Endothelial cell of umbilical vein (primary cell): ENCODE measurements at regions not wholly inside any gene's neighbourhood (a gene's known extent, or its start where the extent isn't known, plus 50 kb on each side); places are given as distances from the start of the nearest gene placed in this dataset.

ENCODE experiments used
- BruUV-seq: library from RNA; stranded (reverse); fragments of 400-500 nt; replicated peaks from 2 replicates; lab custom pipeline; 2021; lab: Mats Ljungman, UMichigan
- CTCF ChIA-PET: fragments of 300-600, 350-600 bp; sonication (Branson Sonifier 250); formaldehyde crosslinking; loops from one replicate; lab custom pipeline; 2021; ENCODE audit warnings: antibody characterized with exemption, inconsistent platforms; lab: Charles Lee
- POLR2A ChIA-PET: fragments of 300-600, 350-600 bp; sonication (Branson Sonifier 250); formaldehyde crosslinking; loops from one replicate; lab custom pipeline; 2021; ENCODE audit warnings: antibody characterized with exemption, inconsistent platforms; lab: Charles Lee
- DNase-seq: peaks from one replicate; pipeline ENCODE4 v3.0.0-alpha.2; 2011; ENCODE audit warnings: low read depth, low spot score
- FAIRE-seq: peaks from 2 replicates; lab custom pipeline; 2011; peaks lifted over from hg19 to GRCh38; lab: Jason Lieb, UNC
- H2AFZ ChIP-seq: 2 replicates; pipeline ENCODE4 v1.6.0; 2012; ENCODE audit warnings: low read depth, low read length, control low read depth, inconsistent platforms
- H3K27ac ChIP-seq: 2 replicates; pipeline ENCODE4 v1.5.1; 2011; ENCODE audit warnings: low read depth, mild to moderate bottlenecking, control low read depth, low read length, moderate library complexity; ENCODE audit not compliant: insufficient read depth
- H3K27me3 ChIP-seq, 2 experiments: 2 replicates each; pipeline versions ENCODE4 v1.6.0 to v1.6.1; 2011; ENCODE audit warnings: low read length in 2 of 2, mixed read lengths in 1 of 2; ENCODE audit not compliant: control insufficient read depth in 2 of 2, insufficient read depth in 2 of 2
- H3K36me3 ChIP-seq, 2 experiments: 2 replicates in 1 of 2; 3 replicates in 1 of 2; pipeline ENCODE4 v1.5.1; 2011; ENCODE audit warnings: low read length in 2 of 2, mild to moderate bottlenecking in 1 of 2, moderate library complexity in 1 of 2; ENCODE audit not compliant: control insufficient read depth in 2 of 2, insufficient read depth in 2 of 2; ENCODE audit errors: extremely low read depth in 1 of 2
- H3K4me1 ChIP-seq: 3 replicates; pipeline ENCODE4 v1.5.1; 2011; ENCODE audit warnings: mild to moderate bottlenecking, low read length; ENCODE audit not compliant: control insufficient read depth, insufficient read depth; ENCODE audit errors: extremely low read depth
- H3K4me2 ChIP-seq: 2 replicates; pipeline ENCODE4 v1.6.1; 2011; ENCODE audit warnings: low read length, control low read depth, mixed read lengths; ENCODE audit not compliant: insufficient read depth
- H3K4me3 ChIP-seq, 3 experiments: fragments of 200-600 bp in 1 of 3; sonication (generic), shearing (Covaris generic) in 1 of 3; replicated peaks in 1 of 3; 2 replicates each; pipeline ENCODE4 v1.5.1; 2011 to 2016; ENCODE audit warnings: control low read depth in 3 of 3, low read length in 3 of 3, mild to moderate bottlenecking in 2 of 3, inconsistent platforms in 1 of 3, low read depth in 1 of 3, moderate library complexity in 1 of 3; ENCODE audit not compliant: insufficient read depth in 1 of 3
- H3K79me2 ChIP-seq: 2 replicates; pipeline ENCODE4 v1.6.0; 2012; ENCODE audit warnings: low read length, inconsistent platforms; ENCODE audit not compliant: control insufficient read depth, insufficient read depth
- H3K9ac ChIP-seq: replicated peaks from 2 replicates; pipeline ENCODE3; 2011; ENCODE audit warnings: low read length, control low read depth; ENCODE audit not compliant: insufficient read depth; ENCODE audit errors: extremely low read depth
- H3K9me1 ChIP-seq: replicated peaks from 3 replicates; pipeline ENCODE4 v1.6.0; 2011; ENCODE audit warnings: mild to moderate bottlenecking, low read length; ENCODE audit not compliant: control insufficient read depth, insufficient read depth; ENCODE audit errors: extremely low read depth
- H3K9me3 ChIP-seq: replicated peaks from 2 replicates; pipeline ENCODE4 v1.5.1; 2012; ENCODE audit warnings: low read length, inconsistent platforms; ENCODE audit not compliant: control insufficient read depth, insufficient read depth
- H4K20me1 ChIP-seq: replicated peaks from 2 replicates; pipeline ENCODE3; 2011; ENCODE audit warnings: mild to moderate bottlenecking, low read length; ENCODE audit not compliant: control insufficient read depth, insufficient read depth; ENCODE audit errors: extremely low read depth
- CTCF ChIP-seq, 2 donors: IDR thresholded peaks; 1 replicate in 1 of 2; 2 replicates in 1 of 2; pipeline ENCODE4 v1.5.1; 2011; ENCODE audit warnings: low read length in 2 of 2, mild to moderate bottlenecking in 2 of 2, moderate library complexity in 2 of 2, control low read depth in 1 of 2, inconsistent platforms in 1 of 2, low read depth in 1 of 2; ENCODE audit not compliant: insufficient read depth in 1 of 2; ENCODE audit errors: extremely low read depth in 1 of 2
- EZH2 ChIP-seq: IDR thresholded peaks from 2 replicates; pipeline ENCODE4 v1.6.1; 2012; ENCODE audit warnings: borderline replicate concordance, low read depth, mild to moderate bottlenecking, moderate library complexity, low read length, inconsistent platforms; ENCODE audit not compliant: severe bottlenecking
- FOS ChIP-seq: IDR thresholded peaks from 2 replicates; pipeline ENCODE4 v1.6.1; 2011; ENCODE audit warnings: mild to moderate bottlenecking, low read length, moderate library complexity, borderline replicate concordance; ENCODE audit not compliant: insufficient read depth
- GATA2 ChIP-seq: IDR thresholded peaks from 2 replicates; pipeline ENCODE4 v1.7.0; 2011; ENCODE audit warnings: low read depth, mild to moderate bottlenecking, moderate library complexity, mixed read lengths, low read length; ENCODE audit not compliant: insufficient read length, insufficient read depth
- JUN ChIP-seq: IDR thresholded peaks from 2 replicates; pipeline ENCODE4 v1.6.1; 2011; ENCODE audit warnings: borderline replicate concordance, low read depth; ENCODE audit not compliant: insufficient read length, insufficient read depth
- MAX ChIP-seq: IDR thresholded peaks from 2 replicates; pipeline ENCODE4 v1.6.1; 2011; ENCODE audit not compliant: insufficient read depth, insufficient read length
- MYC ChIP-seq: IDR thresholded peaks from one replicate; pipeline ENCODE4 v1.6.1; 2011; ENCODE audit warnings: mild to moderate bottlenecking, low read depth, low read length
- POLR2A ChIP-seq: IDR thresholded peaks from 2 replicates; pipeline ENCODE4 v1.6.1; 2012; ENCODE audit warnings: low read depth, mild to moderate bottlenecking, control low read depth, low read length
- POLR2AphosphoS5 ChIP-seq: IDR thresholded peaks from 2 replicates; pipeline ENCODE4 v1.6.1; 2012; ENCODE audit warnings: low read depth, mild to moderate bottlenecking, control low read depth, low read length, moderate library complexity; ENCODE audit not compliant: insufficient read depth
- dilution Hi-C: fragments of 300-500 bp; cut with MboI; formaldehyde crosslinking; loops from one replicate; pipeline ENCODE4 v1.15.0; 2019; ENCODE audit warnings: low sequenced_read_pairs; ENCODE audit not compliant: extremely low pct_ligation_motif_present
- intact Hi-C: fragments of 100-400 bp; cut with micrococcal nuclease; formaldehyde crosslinking; loops from one replicate; pipeline ENCODE4 v1.10.0; 2022

- H3K9ac ChIP-seq, result no peak overlapping the region
- no peaks in the 10 kb centered on the region for H3K9me1 ChIP-seq
- no peaks in the 10 kb centered on the region for H3K36me3 ChIP-seq
- dilution Hi-C loops, result no loop called here
- H3K27ac ChIP-seq, result no peak overlapping the region
- DNase-seq (no peak), FAIRE-seq (no peak)
- H2AFZ ChIP-seq, result peak overlapping the region; percentile 31
- ChIA-PET CTCF (interaction anchor here (1.2 kb wide), 1 partner anchor 18 kb away, joined by 3 read pairs; no protein-coding TSS in a partner anchor), POLR2A (no interaction called here)
- no TSS peak for BruUV-seq
- no peak overlapping the region for H3K4me2 ChIP-seq
- no peaks in the 10 kb centered on the region for H4K20me1 ChIP-seq
- no peaks in the 10 kb centered on the region for H3K79me2 ChIP-seq
- no peaks in the 10 kb centered on the region for H3K4me1 ChIP-seq
- H3K27me3 ChIP-seq, result no peaks in the 10 kb centered on the region
- intact Hi-C loops, result no loop called here
- H3K9me3 ChIP-seq, result no peaks in the 10 kb centered on the region
- no peak overlapping the region for H3K4me3 ChIP-seq
- no peak for TF ChIP-seq POLR2A
- TF ChIP-seq POLR2AphosphoS5, result no peak
- no peak for TF ChIP-seq EZH2
- no peak for TF ChIP-seq JUN
- no peak for TF ChIP-seq FOS
Measured at GRCh38 chr1:79726321-79726720, 719.8 kb upstream of the ADGRL4 start.

- ChIA-PET CTCF (no interaction called here), POLR2A (no interaction called here)
- Histone ChIP-seq H3K36me3 (no peaks in the 10 kb centered on the region), H3K9me3 (no peaks in the 10 kb centered on the region), H3K9ac (no peak overlapping the region), H3K4me3 (no peak overlapping the region), H3K79me2 (no peaks in the 10 kb centered on the region), H3K4me2 (no peak overlapping the region), H3K9me1 (no peaks in the 10 kb centered on the region), H3K27me3 (no peaks in the 10 kb centered on the region), H4K20me1 (no peaks in the 10 kb centered on the region), H3K27ac (no peak overlapping the region), H3K4me1 (peaks cover 3% of the 10 kb centered on the region), H2AFZ (no peak overlapping the region)
- no peak for TF ChIP-seq MAX
- TF ChIP-seq GATA2, result no peak
- no peak for TF ChIP-seq CTCF (IDR thresholded peaks at IDR 0.05; ENCODE audit: extremely low read depth in 1 of 2, insufficient read depth in 1 of 2, low read depth in 1 of 2, low read length in 2 of 2)
- peak; percentile 34 for TF ChIP-seq FOS
- no peak for TF ChIP-seq EZH2
- TF ChIP-seq POLR2AphosphoS5, result peak; percentile 24
- peak; percentile 53 for TF ChIP-seq JUN
- TF ChIP-seq POLR2A, result no peak
- no peak for TF ChIP-seq MYC
- intact Hi-C loops (loop anchor here (1.0 kb wide), 1 partner anchor 143 kb away; no protein-coding TSS in a partner anchor), dilution Hi-C loops (no loop called here)
- BruUV-seq, result no TSS peak
- DNase-seq (peak; percentile 96), FAIRE-seq (peak; percentile 86)
Measured at GRCh38 chr1:79716447-79716846, 709.9 kb upstream of the ADGRL4 start.
